Smooth muscle cell (in vitro differentiated cells): ENCODE measurements at regions not wholly inside any gene's neighbourhood (a gene's known extent, or its start where the extent isn't known, plus 50 kb on each side); places are given as distances from the start of the nearest gene placed in this dataset.

Source experiments
- DNase-seq: peaks from one replicate; lab custom pipeline; 2025; ENCODE audit not compliant: unreplicated experiment; lab: John Stamatoyannopoulos, UW
- H2AFZ ChIP-seq: fragments of 200-600 bp; sonication (generic); 2 replicates; pipeline ENCODE4 v1.6.0; 2016; ENCODE audit warnings: antibody characterized with exemption, low read depth, mild to moderate bottlenecking
- H3F3A ChIP-seq: fragments of 200-600 bp; sonication (generic); 2 replicates; pipeline ENCODE4 v1.6.0; 2017; ENCODE audit warnings: antibody characterized with exemption, low read depth
- H3K27ac ChIP-seq: fragments of 200-600 bp; sonication (generic); 2 replicates; pipeline ENCODE4 v1.5.1; 2016; ENCODE audit warnings: low read depth, mild to moderate bottlenecking
- H3K27me3 ChIP-seq: fragments of 200-600 bp; sonication (generic); 2 replicates; pipeline ENCODE4 v1.6.1; 2016; ENCODE audit warnings: low read depth, mild to moderate bottlenecking
- H3K36me3 ChIP-seq: fragments of 200-600 bp; sonication (generic); 2 replicates; pipeline ENCODE4 v1.5.1; 2016; ENCODE audit warnings: low read depth
- H3K4me1 ChIP-seq: fragments of 200-600 bp; sonication (generic); 2 replicates; pipeline ENCODE4 v1.5.1; 2016; ENCODE audit warnings: low read depth
- H3K4me2 ChIP-seq: fragments of 200-600 bp; sonication (generic); 2 replicates; pipeline ENCODE4 v1.6.0; 2016; ENCODE audit warnings: mild to moderate bottlenecking
- H3K4me3 ChIP-seq: fragments of 200-600 bp; sonication (generic); 2 replicates; pipeline ENCODE4 v1.5.1; 2016; ENCODE audit warnings: mild to moderate bottlenecking
- H3K79me2 ChIP-seq: fragments of 200-600 bp; sonication (generic); 2 replicates; pipeline ENCODE4 v1.6.0; 2016; ENCODE audit warnings: low read depth, mild to moderate bottlenecking
- H3K9ac ChIP-seq: fragments of 200-600 bp; sonication (generic); 2 replicates; pipeline ENCODE4 v1.6.0; 2016; ENCODE audit warnings: low read depth
- H3K9me3 ChIP-seq: fragments of 200-600 bp; sonication (generic); replicated peaks from 2 replicates; pipeline ENCODE4 v1.5.1; 2016; ENCODE audit warnings: low read depth
- H4K20me1 ChIP-seq: fragments of 200-600 bp; sonication (generic); 2 replicates; pipeline ENCODE4 v1.6.0; 2016; ENCODE audit warnings: low read depth
- WGBS: methylation state at CpG from one replicate; pipeline ENCODE4 v1.1.7; 2016; ENCODE audit warnings: low lambda C conversion rate; 5-methylcytosine and 5-hydroxymethylcytosine counted together
- TF ChIP-seq, protein P1 (sequence below): fragments of 200-600 bp; sonication (generic); IDR thresholded peaks from 2 replicates; pipeline ENCODE4 v1.5.1; 2017; ENCODE audit warnings: borderline replicate concordance, mild to moderate bottlenecking, antibody characterized with exemption; ENCODE audit not compliant: insufficient read depth, poor library complexity, severe bottlenecking

DNA sequence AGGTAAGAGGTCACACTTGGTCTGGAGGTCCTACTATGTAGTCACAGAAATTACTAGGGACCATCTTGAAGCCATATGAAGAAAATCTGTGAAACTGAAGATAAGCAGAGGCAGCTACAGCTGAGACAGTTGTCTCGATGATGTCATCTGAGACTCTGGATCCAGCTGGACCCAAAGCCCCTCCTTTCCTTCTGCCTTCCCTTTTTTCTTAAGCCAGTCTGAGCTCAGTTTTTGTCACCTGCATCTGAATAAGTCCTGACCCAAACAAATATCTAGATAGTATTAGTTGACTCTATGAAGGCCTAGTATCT is 143.3 kb downstream of the ETS2 start:
- WGBS = 31% methylated on average over 1 of the region's 1 CpG
- H3K79me2 ChIP-seq = no peaks in the 10 kb centered on the region
- H2AFZ ChIP-seq = no peak overlapping the region
- H3K27ac ChIP-seq = no peak overlapping the region
- H3K36me3 ChIP-seq = no peaks in the 10 kb centered on the region
- H3K9ac ChIP-seq = no peak overlapping the region
- no peak overlapping the region for H3K4me3 ChIP-seq
- no peaks in the 10 kb centered on the region for H4K20me1 ChIP-seq
- no peak for DNase-seq
- TF ChIP-seq, protein P1, sequence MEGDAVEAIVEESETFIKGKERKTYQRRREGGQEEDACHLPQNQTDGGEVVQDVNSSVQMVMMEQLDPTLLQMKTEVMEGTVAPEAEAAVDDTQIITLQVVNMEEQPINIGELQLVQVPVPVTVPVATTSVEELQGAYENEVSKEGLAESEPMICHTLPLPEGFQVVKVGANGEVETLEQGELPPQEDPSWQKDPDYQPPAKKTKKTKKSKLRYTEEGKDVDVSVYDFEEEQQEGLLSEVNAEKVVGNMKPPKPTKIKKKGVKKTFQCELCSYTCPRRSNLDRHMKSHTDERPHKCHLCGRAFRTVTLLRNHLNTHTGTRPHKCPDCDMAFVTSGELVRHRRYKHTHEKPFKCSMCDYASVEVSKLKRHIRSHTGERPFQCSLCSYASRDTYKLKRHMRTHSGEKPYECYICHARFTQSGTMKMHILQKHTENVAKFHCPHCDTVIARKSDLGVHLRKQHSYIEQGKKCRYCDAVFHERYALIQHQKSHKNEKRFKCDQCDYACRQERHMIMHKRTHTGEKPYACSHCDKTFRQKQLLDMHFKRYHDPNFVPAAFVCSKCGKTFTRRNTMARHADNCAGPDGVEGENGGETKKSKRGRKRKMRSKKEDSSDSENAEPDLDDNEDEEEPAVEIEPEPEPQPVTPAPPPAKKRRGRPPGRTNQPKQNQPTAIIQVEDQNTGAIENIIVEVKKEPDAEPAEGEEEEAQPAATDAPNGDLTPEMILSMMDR = no peak
- H3K4me1 ChIP-seq = no peaks in the 10 kb centered on the region
- no peaks in the 10 kb centered on the region for H3K27me3 ChIP-seq
- H3K9me3 ChIP-seq = no peaks in the 10 kb centered on the region
- H3F3A ChIP-seq = peaks cover 5% of the 10 kb centered on the region
- no peak overlapping the region for H3K4me2 ChIP-seq

DNA sequence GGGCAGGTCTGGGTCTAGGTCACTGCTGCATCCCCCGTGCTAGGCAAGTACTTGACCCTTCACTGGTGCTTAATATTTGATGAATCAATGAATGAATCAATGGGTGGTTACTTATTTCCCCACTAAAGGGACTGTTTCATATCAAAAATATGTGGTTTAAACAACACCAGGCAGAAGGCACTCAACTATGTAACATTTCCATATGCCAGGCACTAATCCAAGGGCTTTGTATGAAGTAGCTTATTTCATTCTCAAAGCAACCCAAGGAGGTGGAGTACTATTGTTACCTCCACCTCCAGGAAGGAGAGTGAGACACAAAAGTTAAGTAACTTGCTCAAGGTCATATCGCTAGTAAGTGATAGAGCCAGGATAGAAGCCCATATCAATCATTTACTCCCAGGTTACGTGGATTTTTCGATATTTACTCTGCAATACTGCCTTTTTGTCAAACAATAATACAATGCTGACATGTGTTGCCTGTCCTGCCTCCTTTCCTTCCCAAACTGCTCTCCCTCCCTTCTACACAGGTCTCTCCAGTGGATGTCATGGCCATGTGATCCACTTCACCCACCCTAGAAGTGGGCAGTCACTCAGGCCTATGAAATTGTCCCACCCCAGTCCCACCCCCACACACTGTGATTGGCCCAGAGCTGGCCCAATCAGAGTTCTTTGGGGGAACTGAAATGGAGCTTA is 142.8 kb downstream of the ETS2 start:
- Histone ChIP-seq H3K27me3 (no peaks in the 10 kb centered on the region), H3K27ac (no peak overlapping the region), H3K4me2 (no peak overlapping the region)

DNA sequence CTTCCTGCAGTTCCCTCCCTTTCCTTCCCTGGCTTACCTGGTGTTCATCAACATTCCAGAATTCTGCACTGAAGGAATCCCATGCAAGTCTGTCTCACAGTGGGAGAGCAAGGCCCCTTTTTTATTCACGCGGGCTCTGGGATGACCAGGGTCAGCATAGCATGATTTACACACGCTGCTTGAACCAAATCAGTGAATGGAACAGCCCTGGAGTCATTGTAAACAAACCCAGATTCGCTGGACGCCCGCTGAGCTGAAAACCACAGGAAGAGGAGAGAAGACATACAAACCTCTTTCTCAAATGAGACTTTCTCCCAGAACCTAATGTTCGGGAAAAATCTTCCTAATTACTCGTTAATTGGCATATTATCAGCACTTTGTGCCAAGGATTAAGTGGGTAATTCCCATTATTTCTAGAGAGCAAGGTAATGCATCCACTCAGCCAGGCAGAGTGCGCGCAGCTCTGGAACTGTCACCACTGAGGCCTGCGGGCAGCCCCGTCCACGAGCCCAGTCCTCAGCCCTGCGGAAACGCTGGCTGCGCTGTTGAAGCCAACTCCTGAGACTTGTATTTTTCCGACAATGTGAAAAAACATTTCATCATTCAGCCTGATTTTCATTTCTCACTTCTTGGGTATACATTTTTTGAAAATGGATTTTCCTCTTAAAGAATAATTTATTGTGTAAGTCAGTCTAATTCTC is 140.0 kb downstream of the ETS2 start:
- H3K4me3 ChIP-seq = no peak overlapping the region
- H3F3A ChIP-seq = peaks cover 5% of the 10 kb centered on the region
- H3K27me3 ChIP-seq = no peaks in the 10 kb centered on the region
- TF ChIP-seq, protein P1 = no peak
- no peaks in the 10 kb centered on the region for H3K9me3 ChIP-seq
- peak overlapping the region; percentile 59 for H2AFZ ChIP-seq
- peak overlapping the region; percentile 4 for H3K27ac ChIP-seq
- H3K4me1 ChIP-seq = no peaks in the 10 kb centered on the region
- H3K9ac ChIP-seq = no peak overlapping the region
- H3K4me2 ChIP-seq = peak overlapping the region; percentile 15
- no peak for DNase-seq
- no peaks in the 10 kb centered on the region for H4K20me1 ChIP-seq
- 50% methylated on average over 17 of the region's 17 CpGs for WGBS
- no peaks in the 10 kb centered on the region for H3K36me3 ChIP-seq
- no peaks in the 10 kb centered on the region for H3K79me2 ChIP-seq

More for the DNA sequence above, 142.8 kb downstream of the ETS2 start:
- TF ChIP-seq, protein P1 = no peak
- H4K20me1 ChIP-seq = no peaks in the 10 kb centered on the region
- no peak overlapping the region for H3K4me3 ChIP-seq
- no peaks in the 10 kb centered on the region for H3K9me3 ChIP-seq
- WGBS = 70% methylated on average over 4 of the region's 4 CpGs
- H3F3A ChIP-seq = peaks cover 5% of the 10 kb centered on the region
- no peaks in the 10 kb centered on the region for H3K79me2 ChIP-seq
- H2AFZ ChIP-seq = no peak overlapping the region
- no peaks in the 10 kb centered on the region for H3K4me1 ChIP-seq
- H3K9ac ChIP-seq = no peak overlapping the region
- DNase-seq = no peak
- no peaks in the 10 kb centered on the region for H3K36me3 ChIP-seq
